Peyer's patch (tissue), 4 donors: ENCODE measurements at regions not wholly inside any gene's neighbourhood (a gene's known extent, or its start where the extent isn't known, plus 50 kb on each side); places are given as distances from the start of the nearest gene placed in this dataset.

Source experiments
- DNase-seq, 3 donors: peaks; one replicate each; pipeline ENCODE4 v3.0.0-alpha.2; 2017 to 2019
- H3K27ac ChIP-seq, 4 donors: fragments of 200-600 bp; sonication (generic); one replicate each; pipeline ENCODE4 v1.5.1; 2016 to 2019
- H3K27me3 ChIP-seq, 2 donors: fragments of 200-600 bp; sonication (generic); one replicate each; pipeline ENCODE4 v1.5.1; 2019
- H3K36me3 ChIP-seq, 3 donors: fragments of 200-600 bp; sonication (generic); one replicate each; pipeline ENCODE4 v1.5.1; 2016 to 2019
- H3K4me1 ChIP-seq, 4 donors: fragments of 200-600 bp; sonication (generic); one replicate each; pipeline ENCODE4 v1.5.1; 2016 to 2019
- H3K4me3 ChIP-seq, 4 donors: fragments of 200-600 bp; sonication (generic); 1 replicate in 3 of 4; 2 replicates in 1 of 4; pipeline ENCODE4 v1.5.1; 2016 to 2019; ENCODE audit warnings: mild to moderate bottlenecking in 1 of 4
- H3K9me3 ChIP-seq, 4 donors: fragments of 200-600 bp; sonication (generic); one replicate each; pipeline ENCODE4 v1.5.1; 2016 to 2019; ENCODE audit warnings: mild to moderate bottlenecking in 1 of 4
- CTCF ChIP-seq, 6 experiments: fragments of 450-650 bp in 4 of 6; fragments of 200-600 bp in 2 of 6; sonication (generic) in 1 of 6; IDR thresholded peaks; one replicate each; pipeline ENCODE4 v1.5.1; 2017 to 2019; ENCODE audit warnings: antibody characterized with exemption in 6 of 6, mild to moderate bottlenecking in 3 of 6, moderate library complexity in 1 of 6
- POLR2A ChIP-seq, 2 donors: fragments of 450-650 bp; IDR thresholded peaks; one replicate each; pipeline ENCODE4 v1.5.1; 2017; ENCODE audit warnings: antibody characterized with exemption in 2 of 2, mild to moderate bottlenecking in 2 of 2, moderate library complexity in 2 of 2
- small RNA-seq, 2 donors: library from RNA; depleted of rRNA; stranded (forward); fragments of <200 nt; gene quantifications; one replicate each; pipeline ENCODE3, GENCODE V24; 2016

- Histone ChIP-seq H3K4me3 (no peak overlapping the region), H3K4me1 (no peaks in the 10 kb centered on the region), H3K27ac (no peak overlapping the region), H3K27me3 (no peaks in the 10 kb centered on the region), H3K36me3 (no peaks in the 10 kb centered on the region), H3K9me3 (no peaks in the 10 kb centered on the region)
- no peak for DNase-seq
- no peak for TF ChIP-seq CTCF (IDR thresholded peaks at IDR 0.05)
- no peak for TF ChIP-seq POLR2A (IDR thresholded peaks at IDR 0.05)
Measured at GRCh38 chr3:25367025-25367424, 61.0 kb upstream of the RARB start.

GRCh38 chr3:25372167-25372566, 55.9 kb upstream of the RARB start:
- DNase-seq, result no peak
- H3K9me3 ChIP-seq, result no peaks in the 10 kb centered on the region
- H3K27ac ChIP-seq, result no peak overlapping the region
- H3K36me3 ChIP-seq, result no peaks in the 10 kb centered on the region
- no peak overlapping the region for H3K4me3 ChIP-seq
- H3K27me3 ChIP-seq, result no peaks in the 10 kb centered on the region
- no peaks in the 10 kb centered on the region for H3K4me1 ChIP-seq
- TF ChIP-seq POLR2A (IDR thresholded peaks at IDR 0.05) (no peak), CTCF (IDR thresholded peaks at IDR 0.05) (no peak)

DNA sequence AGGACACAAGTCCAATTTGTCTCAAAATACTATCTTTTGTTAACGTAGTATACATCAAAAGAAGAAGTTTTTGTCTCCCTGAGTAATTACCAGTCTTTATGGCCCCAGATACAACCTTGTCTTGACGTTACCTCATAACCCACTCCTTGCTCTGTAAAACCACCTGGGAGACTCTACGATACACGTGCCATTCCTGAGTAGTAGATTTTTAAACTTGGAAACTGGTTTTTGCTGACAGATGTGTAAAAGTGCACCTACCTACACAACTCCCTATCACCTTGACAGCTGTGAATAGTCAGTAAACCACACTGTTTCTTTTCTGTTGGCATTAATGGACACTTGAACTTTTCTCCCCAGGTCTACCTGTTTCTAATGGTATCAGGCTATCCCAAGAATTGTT, 51.7 kb upstream of the RARB start:
- no peaks in the 10 kb centered on the region for H3K9me3 ChIP-seq
- TF ChIP-seq CTCF (IDR thresholded peaks at IDR 0.05) (no peak), POLR2A (IDR thresholded peaks at IDR 0.05) (no peak)

DNA sequence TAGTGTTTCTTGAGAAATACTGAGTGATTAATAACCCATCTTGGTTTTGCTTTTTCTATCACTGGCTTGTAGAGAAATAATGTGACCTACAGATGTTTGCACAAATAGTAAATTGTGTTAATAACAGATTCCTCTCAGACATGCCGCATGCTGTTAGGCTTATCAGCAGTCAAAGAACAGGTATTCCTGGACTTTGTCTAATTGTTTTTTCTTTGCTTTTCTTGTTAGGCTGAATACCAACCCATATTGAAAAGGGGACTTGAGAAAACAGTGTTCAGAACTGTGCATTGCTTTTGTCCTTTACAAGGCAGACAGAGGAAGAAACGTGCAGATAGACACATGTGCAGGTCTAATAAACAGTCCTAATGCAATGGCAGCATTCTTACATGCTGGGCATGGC, 51.0 kb upstream of the RARB start:
- Histone ChIP-seq H3K36me3 (no peaks in the 10 kb centered on the region), H3K27ac (no peak overlapping the region), H3K4me3 (no peak overlapping the region), H3K4me1 (peaks cover 0 to 6% (median 0%) of the 10 kb centered on the region in 4 donors), H3K27me3 (no peaks in the 10 kb centered on the region), H3K9me3 (no peaks in the 10 kb centered on the region)
- DNase-seq, result no peak
- no peak for TF ChIP-seq POLR2A (IDR thresholded peaks at IDR 0.05)
- no peak for TF ChIP-seq CTCF (IDR thresholded peaks at IDR 0.05)

More for the DNA sequence above, 51.7 kb upstream of the RARB start:
- H3K36me3 ChIP-seq, result no peaks in the 10 kb centered on the region
- H3K4me3 ChIP-seq, result no peak overlapping the region
- DNase-seq, result no peak
- H3K27ac ChIP-seq, result no peak overlapping the region
- H3K4me1 ChIP-seq, result peaks cover 0 to 6% (median 0%) of the 10 kb centered on the region in 4 donors
- no peaks in the 10 kb centered on the region for H3K27me3 ChIP-seq

Small RNAs in the stretch of these regions (small RNA-seq; reads per million reads assigned to genes)
- gene RN7SL216P (0 reads per million in 2 donors), gene RNA5SP125 (0 reads per million in 2 donors), gene RNA5SP126 (0 reads per million in 2 donors)
